ENCODE measurements at regions not wholly inside any gene's neighbourhood (a gene's known extent, or its start where the extent isn't known, plus 50 kb on each side); places are given as distances from the start of the nearest gene placed in this dataset.

DNA sequence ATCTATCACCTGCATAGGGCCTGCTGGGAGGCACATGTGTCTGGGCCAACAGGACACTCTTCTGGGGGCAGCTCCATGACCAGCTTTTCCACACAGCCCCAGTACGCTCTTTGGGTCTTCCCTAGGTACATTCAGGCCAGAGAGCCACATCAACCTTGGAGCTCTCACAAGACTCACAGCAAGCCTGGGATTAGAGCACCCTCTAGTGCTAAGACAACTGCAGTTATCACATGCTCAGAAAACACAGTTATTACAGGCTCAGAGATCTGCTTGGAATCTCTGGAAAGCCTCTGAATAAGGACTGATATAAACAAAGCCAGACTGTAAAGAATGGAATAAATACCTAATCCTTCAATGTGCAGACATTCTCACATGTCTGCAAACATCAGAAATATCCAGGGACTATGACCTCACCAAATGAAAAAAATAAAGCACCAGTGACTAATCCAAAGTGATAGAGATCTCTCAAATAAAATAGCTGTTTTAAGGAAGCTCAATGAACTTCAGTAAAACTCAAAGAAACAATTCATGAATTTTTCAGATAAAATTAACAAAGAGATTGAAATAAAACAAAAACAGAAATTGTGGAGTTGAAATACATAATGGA lies 563.9 kb upstream of the NR5A2 start:
- TF ChIP-seq POLR2A (IDR thresholded peaks at IDR 0.05), result no peak
- TF ChIP-seq, protein P1, sequence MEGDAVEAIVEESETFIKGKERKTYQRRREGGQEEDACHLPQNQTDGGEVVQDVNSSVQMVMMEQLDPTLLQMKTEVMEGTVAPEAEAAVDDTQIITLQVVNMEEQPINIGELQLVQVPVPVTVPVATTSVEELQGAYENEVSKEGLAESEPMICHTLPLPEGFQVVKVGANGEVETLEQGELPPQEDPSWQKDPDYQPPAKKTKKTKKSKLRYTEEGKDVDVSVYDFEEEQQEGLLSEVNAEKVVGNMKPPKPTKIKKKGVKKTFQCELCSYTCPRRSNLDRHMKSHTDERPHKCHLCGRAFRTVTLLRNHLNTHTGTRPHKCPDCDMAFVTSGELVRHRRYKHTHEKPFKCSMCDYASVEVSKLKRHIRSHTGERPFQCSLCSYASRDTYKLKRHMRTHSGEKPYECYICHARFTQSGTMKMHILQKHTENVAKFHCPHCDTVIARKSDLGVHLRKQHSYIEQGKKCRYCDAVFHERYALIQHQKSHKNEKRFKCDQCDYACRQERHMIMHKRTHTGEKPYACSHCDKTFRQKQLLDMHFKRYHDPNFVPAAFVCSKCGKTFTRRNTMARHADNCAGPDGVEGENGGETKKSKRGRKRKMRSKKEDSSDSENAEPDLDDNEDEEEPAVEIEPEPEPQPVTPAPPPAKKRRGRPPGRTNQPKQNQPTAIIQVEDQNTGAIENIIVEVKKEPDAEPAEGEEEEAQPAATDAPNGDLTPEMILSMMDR (IDR thresholded peaks at IDR 0.05), result no peak
- Histone ChIP-seq H3K4me1 (no peaks in the 10 kb centered on the region), H3K27ac (no peak overlapping the region), H3K27me3 (no peaks in the 10 kb centered on the region), H3K36me3 (no peaks in the 10 kb centered on the region), H3K9me3 (no peaks in the 10 kb centered on the region), H3K4me3 (no peak overlapping the region)
- intact Hi-C loops (cut with DNase I; ENCODE audit: low total_unique reads), result no loop called here
- no peak for DNase-seq

DNA sequence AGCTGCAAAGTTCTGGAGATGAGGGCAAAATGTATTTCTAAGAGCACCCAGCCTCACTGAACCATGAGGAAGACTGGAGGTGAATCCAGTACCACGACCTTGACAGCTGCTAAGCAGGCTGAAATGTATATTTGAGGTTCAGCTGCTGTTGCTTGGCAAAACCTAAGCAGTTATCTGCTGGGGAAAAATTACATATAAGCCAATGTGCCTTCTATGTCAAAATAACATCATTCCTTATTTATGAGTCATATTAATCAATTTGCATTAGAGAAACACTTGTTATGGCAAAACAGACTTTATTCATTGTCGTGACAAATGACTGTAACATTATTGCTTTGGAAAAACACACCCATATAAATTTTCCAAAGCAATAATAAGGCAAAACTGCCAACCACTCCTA lies 560.5 kb upstream of the NR5A2 start:
- no peaks in the 10 kb centered on the region for H3K9me3 ChIP-seq
- TF ChIP-seq, protein P1 (IDR thresholded peaks at IDR 0.05), result no peak
- no peak for TF ChIP-seq POLR2A (IDR thresholded peaks at IDR 0.05)
- H3K27me3 ChIP-seq, result no peaks in the 10 kb centered on the region
- no peak for DNase-seq
- intact Hi-C loops (cut with DNase I; ENCODE audit: low total_unique reads), result no loop called here
- no peaks in the 10 kb centered on the region for H3K4me1 ChIP-seq
- no peak overlapping the region for H3K27ac ChIP-seq
- H3K4me3 ChIP-seq, result no peak overlapping the region
- H3K36me3 ChIP-seq, result no peaks in the 10 kb centered on the region

DNA sequence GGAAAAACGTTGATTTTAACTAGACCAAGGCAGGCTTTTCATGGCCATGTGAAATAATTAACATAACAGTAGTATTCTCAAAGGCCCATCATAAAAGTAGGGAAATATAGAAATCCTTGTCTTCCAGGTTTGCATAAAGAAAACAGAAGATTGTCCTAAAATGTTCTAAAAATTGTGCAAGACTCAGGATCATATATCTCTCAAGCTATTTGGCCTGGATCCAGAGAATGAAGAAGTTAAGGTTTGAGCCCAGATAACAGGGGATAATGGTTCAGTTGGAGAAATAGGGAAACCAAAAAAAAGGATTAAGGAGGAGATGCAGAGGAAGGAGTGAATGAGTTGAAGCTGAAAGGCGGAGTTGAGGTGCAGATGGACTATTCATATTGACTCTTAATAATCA lies 555.5 kb upstream of the NR5A2 start:
- Histone ChIP-seq H3K27me3 (no peaks in the 10 kb centered on the region), H3K4me1 (no peaks in the 10 kb centered on the region), H3K27ac (no peak overlapping the region), H3K4me3 (no peak overlapping the region), H3K36me3 (no peaks in the 10 kb centered on the region), H3K9me3 (no peaks in the 10 kb centered on the region)
- intact Hi-C loops (cut with DNase I; ENCODE audit: low total_unique reads), result no loop called here
- no peak for TF ChIP-seq POLR2A (IDR thresholded peaks at IDR 0.05)
- TF ChIP-seq, protein P1 (IDR thresholded peaks at IDR 0.05), result no peak
- DNase-seq, result no peak

DNA sequence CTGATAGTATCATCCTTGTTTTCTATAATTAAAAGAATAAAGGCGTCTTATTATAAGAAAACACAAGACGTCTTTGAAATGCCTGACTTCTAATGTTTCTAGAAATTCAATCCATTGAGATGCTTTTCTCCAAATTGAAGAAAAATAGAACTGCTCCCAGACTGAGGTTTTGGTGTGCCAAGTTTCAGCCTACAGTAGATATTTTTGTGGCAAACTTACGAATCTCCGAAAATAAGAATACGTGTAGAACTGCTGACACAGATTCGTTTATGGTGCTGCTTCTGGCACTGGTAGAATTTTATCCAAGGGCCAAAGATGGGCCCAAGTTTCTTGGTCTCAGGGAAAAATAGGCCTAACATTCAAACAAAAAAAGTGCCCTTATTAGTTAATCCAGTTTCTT lies 554.5 kb upstream of the NR5A2 start:
- H3K27me3 ChIP-seq, result no peaks in the 10 kb centered on the region
- TF ChIP-seq, protein P1 (IDR thresholded peaks at IDR 0.05), result no peak
- no peak for TF ChIP-seq POLR2A (IDR thresholded peaks at IDR 0.05)
- H3K36me3 ChIP-seq, result no peaks in the 10 kb centered on the region
- no peaks in the 10 kb centered on the region for H3K4me1 ChIP-seq
- H3K27ac ChIP-seq, result no peak overlapping the region
- intact Hi-C loops (cut with DNase I; ENCODE audit: low total_unique reads), result no loop called here
- no peak overlapping the region for H3K4me3 ChIP-seq
- H3K9me3 ChIP-seq, result no peaks in the 10 kb centered on the region
- DNase-seq, result no peak

DNA sequence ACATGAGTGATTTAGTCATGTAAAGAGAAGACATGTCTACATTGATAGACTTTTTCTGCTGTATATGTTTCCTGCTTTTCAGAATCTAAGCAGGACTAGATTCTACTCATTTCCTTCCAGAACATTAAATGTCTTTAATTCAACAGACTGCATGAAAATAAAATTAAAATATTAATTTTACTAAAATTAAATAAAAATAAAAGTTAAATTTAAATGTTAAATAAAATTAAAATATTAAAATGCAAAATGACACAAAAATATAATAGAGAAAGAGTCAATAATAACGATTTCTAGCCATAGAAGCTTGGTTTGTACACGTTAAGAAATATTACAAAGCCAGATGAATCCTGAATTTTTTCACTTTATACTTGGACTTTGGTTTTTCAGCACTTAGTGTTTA lies 552.8 kb upstream of the NR5A2 start:
- no peaks in the 10 kb centered on the region for H3K4me1 ChIP-seq
- H3K36me3 ChIP-seq, result no peaks in the 10 kb centered on the region
- no peak overlapping the region for H3K27ac ChIP-seq
- H3K27me3 ChIP-seq, result no peaks in the 10 kb centered on the region
- intact Hi-C loops (cut with DNase I; ENCODE audit: low total_unique reads), result no loop called here
- no peak for TF ChIP-seq POLR2A (IDR thresholded peaks at IDR 0.05)
- TF ChIP-seq, protein P1 (IDR thresholded peaks at IDR 0.05), result no peak
- no peak overlapping the region for H3K4me3 ChIP-seq
- no peak for DNase-seq
- no peaks in the 10 kb centered on the region for H3K9me3 ChIP-seq
